Dermis microvascular lymphatic vessel endothelial cell (primary cell): ENCODE measurements at regions not wholly inside any gene's neighbourhood (a gene's known extent, or its start where the extent isn't known, plus 50 kb on each side); places are given as distances from the start of the nearest gene placed in this dataset.

ENCODE experiments used
- DNase-seq, 2 donors: peaks; one replicate each; pipeline versions ENCODE4 v3.0.0 to v3.0.0-alpha.2; 2010; ENCODE audit warnings: low read depth in 2 of 2

GRCh38 chr1:81407000-81407821 is 393.5 kb upstream of the ADGRL2 start:
- DNase-seq = no peak

GRCh38 chr1:81406292-81406999 is 394.3 kb upstream of the ADGRL2 start:
- no peak for DNase-seq

GRCh38 chr1:81398041-81398440 is 402.7 kb upstream of the ADGRL2 start:
- no peak for DNase-seq

- no peak for DNase-seq
Observed at GRCh38 chr1:81392526-81393226, 408.1 kb upstream of the ADGRL2 start.

- DNase-seq = no peak
Observed at GRCh38 chr1:81391125-81391828, 409.5 kb upstream of the ADGRL2 start.

GRCh38 chr1:81388435-81388834 is 412.3 kb upstream of the ADGRL2 start:
- no peak for DNase-seq

- no peak for DNase-seq
Observed at GRCh38 chr1:81387446-81387845, 413.3 kb upstream of the ADGRL2 start.

GRCh38 chr1:81382561-81382960 is 418.2 kb upstream of the ADGRL2 start:
- DNase-seq = no peak

GRCh38 chr1:81381881-81382280 is 418.9 kb upstream of the ADGRL2 start:
- no peak for DNase-seq

GRCh38 chr1:81380436-81380835 is 420.3 kb upstream of the ADGRL2 start:
- DNase-seq = no peak

- DNase-seq = no peak
Observed at GRCh38 chr1:81379430-81379829, 421.3 kb upstream of the ADGRL2 start.

- peak in 1 of 2 donors; percentile 9 for DNase-seq
Observed at GRCh38 chr1:81377406-81377805, 423.3 kb upstream of the ADGRL2 start.

- no peak for DNase-seq
Observed at GRCh38 chr1:81375884-81376548, 424.7 kb upstream of the ADGRL2 start.

- no peak for DNase-seq
Observed at GRCh38 chr1:81374481-81374880, 426.3 kb upstream of the ADGRL2 start.

- no peak for DNase-seq
Observed at GRCh38 chr1:81371864-81372263, 428.9 kb upstream of the ADGRL2 start.

- peak; percentile 4 to 38 for DNase-seq
Observed at GRCh38 chr1:81369833-81370232, 430.9 kb upstream of the ADGRL2 start.

GRCh38 chr1:81366173-81366572 is 434.6 kb upstream of the ADGRL2 start:
- no peak for DNase-seq

GRCh38 chr1:81364088-81364487 is 436.6 kb upstream of the ADGRL2 start:
- no peak for DNase-seq

GRCh38 chr1:81358151-81358550 is 442.6 kb upstream of the ADGRL2 start:
- no peak for DNase-seq

GRCh38 chr1:81351864-81352263 is 448.9 kb upstream of the ADGRL2 start:
- no peak for DNase-seq
